Activated CD4-positive, alpha-beta T cell treated with anti-CD3 and anti-CD28 coated beads, Interleukin-2, amount 10 ng/mL, durations not matched to agents 7 days and 5 days (primary cell): ENCODE measurements at regions not wholly inside any gene's neighbourhood (a gene's known extent, or its start where the extent isn't known, plus 50 kb on each side); places are given as distances from the start of the nearest gene placed in this dataset.

Source experiments
- CTCF ChIA-PET: fragments of 350-600 bp; sonication (Branson Sonifier 250); formaldehyde crosslinking; loops from one replicate; lab custom pipeline; 2021; ENCODE audit warnings: antibody characterized with exemption; lab: Charles Lee
- POLR2A ChIA-PET: fragments of 350-600 bp; sonication (Branson Sonifier 250); formaldehyde crosslinking; loops from one replicate; lab custom pipeline; 2021; ENCODE audit warnings: antibody characterized with exemption; lab: Charles Lee
- DNase-seq: peaks from one replicate; pipeline ENCODE4 v3.0.0-alpha.2; 2020
- H3K27ac Mint-ChIP-seq: one replicate; pipeline ENCODE4 v1.8.0; 2021; ENCODE audit warnings: mild to moderate bottlenecking, moderate library complexity, mixed read lengths
- H3K27me3 Mint-ChIP-seq: one replicate; pipeline ENCODE4 v1.8.0; 2021; ENCODE audit warnings: mixed read lengths
- H3K36me3 Mint-ChIP-seq: one replicate; pipeline ENCODE4 v1.8.0; 2021; ENCODE audit warnings: low read depth, mixed read lengths
- H3K4me1 Mint-ChIP-seq: one replicate; pipeline ENCODE4 v1.8.0; 2021; ENCODE audit warnings: mixed read lengths
- H3K4me3 Mint-ChIP-seq: one replicate; pipeline ENCODE4 v1.8.0; 2021; ENCODE audit warnings: mild to moderate bottlenecking, moderate library complexity, mixed read lengths
- H3K9me3 Mint-ChIP-seq: one replicate; pipeline ENCODE4 v1.8.0; 2021; ENCODE audit warnings: mixed read lengths

DNA sequence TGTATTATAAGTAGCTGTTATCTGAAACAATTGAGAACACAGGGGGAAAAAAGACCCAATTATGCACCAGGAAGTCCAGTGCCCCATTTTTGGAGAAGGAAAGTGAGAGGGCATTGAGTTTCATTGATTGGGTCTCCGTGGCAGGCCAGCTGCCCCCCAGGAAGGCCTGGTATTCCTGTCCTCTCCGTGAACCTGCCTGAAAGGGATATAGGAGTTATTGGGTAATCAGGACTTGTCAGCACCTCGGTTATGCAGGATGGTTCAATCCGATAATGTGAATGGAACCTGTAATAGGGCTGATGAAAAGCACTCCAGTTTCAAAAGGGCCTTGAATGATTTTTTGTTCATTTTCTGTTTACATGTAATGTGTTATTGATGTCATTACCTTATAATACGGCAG, 122.0 kb upstream of the RARB start:
- peaks cover 2% of the 10 kb centered on the region for H3K9me3 Mint-ChIP-seq
- CTCF ChIA-PET, result interaction anchor here (1.3 kb wide), 1 partner anchor 13 kb away, joined by 3 read pairs; no protein-coding TSS in a partner anchor
- no peak for DNase-seq
- POLR2A ChIA-PET, result no interaction called here
- no peak overlapping the region for H3K4me3 Mint-ChIP-seq
- no peaks in the 10 kb centered on the region for H3K36me3 Mint-ChIP-seq
- no peaks in the 10 kb centered on the region for H3K27me3 Mint-ChIP-seq
- H3K4me1 Mint-ChIP-seq, result no peaks in the 10 kb centered on the region
- no peak overlapping the region for H3K27ac Mint-ChIP-seq

DNA sequence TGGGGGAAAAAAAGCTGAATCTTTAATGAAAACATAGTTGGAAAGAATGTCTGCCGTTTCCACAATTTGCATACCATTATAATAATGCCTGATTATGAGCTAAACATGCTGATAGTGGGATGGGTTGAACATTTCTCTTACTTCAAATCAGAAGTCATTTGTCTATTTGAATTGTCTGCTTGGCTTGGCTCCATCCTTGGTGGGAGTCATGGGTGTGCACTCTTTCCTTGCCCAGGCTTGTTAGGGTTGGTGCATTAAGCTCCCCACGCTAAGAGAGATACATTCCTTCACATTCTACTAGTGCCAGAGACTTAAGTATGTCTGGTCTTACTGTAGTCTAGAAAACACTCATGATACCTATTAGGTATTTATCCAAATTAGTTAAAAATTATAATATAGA, 121.4 kb upstream of the RARB start:
- Mint-ChIP-seq H3K9me3 (peaks cover 2% of the 10 kb centered on the region), H3K4me3 (no peak overlapping the region), H3K27ac (no peak overlapping the region), H3K36me3 (no peaks in the 10 kb centered on the region), H3K4me1 (no peaks in the 10 kb centered on the region), H3K27me3 (no peaks in the 10 kb centered on the region)
- no peak for DNase-seq
- POLR2A ChIA-PET, result no interaction called here
- CTCF ChIA-PET, result interaction anchor here (1.3 kb wide), 1 partner anchor 14 kb away, joined by 3 read pairs; no protein-coding TSS in a partner anchor

DNA sequence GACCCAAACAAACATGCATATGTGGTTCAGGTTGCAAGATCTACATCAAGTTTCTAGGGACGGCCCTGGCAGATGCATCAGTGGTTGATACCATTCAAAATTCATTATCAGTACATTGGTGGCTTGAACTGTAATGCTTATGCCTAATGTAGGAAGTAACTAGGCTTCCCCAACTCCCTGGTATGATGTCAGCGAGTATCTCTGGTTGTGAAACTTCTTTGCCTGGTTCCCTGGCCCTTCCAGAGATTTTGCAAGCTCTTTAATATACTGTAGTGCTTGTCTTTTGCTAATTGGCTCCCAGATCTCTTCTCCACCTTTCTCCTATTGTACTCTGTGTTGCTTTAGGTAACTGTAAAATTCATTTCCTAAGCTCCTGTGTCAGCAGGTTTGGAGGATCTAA, 114.8 kb upstream of the RARB start:
- H3K36me3 Mint-ChIP-seq, result no peaks in the 10 kb centered on the region

DNA sequence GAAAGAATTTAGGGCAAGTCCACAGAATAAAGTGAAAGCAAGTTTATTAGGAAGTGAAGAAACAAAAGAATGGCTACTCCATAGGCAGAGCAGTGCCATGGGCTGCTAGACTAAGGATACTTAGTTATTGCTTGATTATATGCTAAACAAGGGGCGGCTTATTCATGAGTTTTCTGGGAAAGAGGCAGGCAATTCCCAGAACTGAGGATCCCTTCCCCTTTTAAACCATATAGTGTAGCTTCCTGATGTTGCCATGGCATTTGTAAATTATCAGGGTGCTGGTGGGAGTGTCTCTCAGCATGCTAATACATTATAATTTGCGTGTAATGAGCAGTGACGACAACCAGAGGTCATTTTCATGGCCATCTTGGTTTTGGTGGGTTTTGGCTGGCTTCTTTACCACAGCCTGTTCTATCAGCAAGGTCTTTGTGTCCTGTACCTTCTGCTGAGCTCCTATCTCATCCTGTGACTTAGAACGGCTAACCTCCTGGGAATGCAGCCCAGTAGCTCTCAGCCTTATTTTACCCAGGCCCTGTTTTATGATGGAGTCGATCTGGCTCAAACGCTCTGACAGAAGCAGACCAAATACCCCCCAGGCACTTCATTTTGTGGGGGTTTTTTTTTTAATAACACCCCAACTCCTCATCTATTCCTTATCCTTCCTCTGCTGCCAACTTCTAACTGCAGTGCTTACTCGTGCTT, 103.0 kb upstream of the RARB start:
- DNase-seq, result no peak
- Mint-ChIP-seq H3K27me3 (no peaks in the 10 kb centered on the region), H3K27ac (no peak overlapping the region), H3K9me3 (no peaks in the 10 kb centered on the region), H3K36me3 (no peaks in the 10 kb centered on the region), H3K4me1 (no peaks in the 10 kb centered on the region), H3K4me3 (no peak overlapping the region)
- CTCF ChIA-PET, result no interaction called here
- POLR2A ChIA-PET, result no interaction called here

More for the DNA sequence above, 114.8 kb upstream of the RARB start:
- Mint-ChIP-seq H3K9me3 (peaks cover 2% of the 10 kb centered on the region), H3K4me3 (no peak overlapping the region), H3K27me3 (no peaks in the 10 kb centered on the region), H3K27ac (no peak overlapping the region), H3K4me1 (no peaks in the 10 kb centered on the region)
- ChIA-PET CTCF (no interaction called here), POLR2A (no interaction called here)
- no peak for DNase-seq

DNA sequence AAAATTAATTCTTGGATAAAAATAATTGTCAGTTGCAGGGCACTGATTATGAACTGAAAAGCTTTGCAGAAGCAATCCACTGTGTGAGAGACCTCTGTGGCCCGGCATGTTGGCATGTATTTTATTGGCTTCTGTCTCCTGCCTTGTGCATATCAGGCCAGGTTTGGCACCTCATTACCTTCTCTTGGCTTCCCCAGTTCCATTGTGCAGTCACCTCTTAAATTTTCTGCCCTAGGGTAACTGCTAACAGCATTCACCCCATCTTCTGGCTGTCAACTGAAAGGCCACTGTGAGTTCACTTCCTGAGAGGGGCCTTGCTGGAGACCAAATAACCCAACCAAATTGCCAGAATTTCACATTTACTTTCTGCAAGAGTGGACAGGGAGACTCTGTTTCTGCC, 92.7 kb upstream of the RARB start:
- DNase-seq, result no peak
- no peaks in the 10 kb centered on the region for H3K4me1 Mint-ChIP-seq
- H3K27ac Mint-ChIP-seq, result no peak overlapping the region
- H3K27me3 Mint-ChIP-seq, result no peaks in the 10 kb centered on the region
- POLR2A ChIA-PET, result no interaction called here
- CTCF ChIA-PET, result no interaction called here
- H3K9me3 Mint-ChIP-seq, result peaks cover 2% of the 10 kb centered on the region
- no peak overlapping the region for H3K4me3 Mint-ChIP-seq
- H3K36me3 Mint-ChIP-seq, result no peaks in the 10 kb centered on the region

DNA sequence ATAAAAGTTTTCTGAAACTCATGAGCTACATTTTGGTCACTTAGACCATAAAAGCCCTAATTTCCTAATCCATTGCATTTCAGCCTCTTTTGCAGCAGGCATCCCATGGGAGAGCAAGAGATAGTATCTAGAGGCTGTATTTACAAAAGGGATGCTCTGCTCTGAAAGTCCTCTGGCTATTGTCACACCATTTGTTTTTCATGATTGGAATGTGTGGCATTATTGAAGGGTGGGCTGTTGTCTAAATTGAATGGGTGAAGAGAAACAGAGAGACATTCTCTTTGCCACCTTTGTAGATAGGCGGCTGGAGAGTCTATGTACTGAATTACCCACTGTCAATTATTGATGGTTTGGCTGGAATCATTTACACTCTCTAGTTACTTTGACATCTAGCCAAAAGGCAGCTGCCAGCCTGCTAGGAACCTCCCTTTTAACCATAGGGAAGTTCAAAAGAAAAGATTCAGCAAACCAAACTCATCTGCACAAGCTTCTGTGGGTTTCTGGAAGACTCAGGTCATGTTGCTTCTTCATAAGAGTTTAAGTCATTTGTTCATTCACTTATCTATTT, 89.8 kb upstream of the RARB start:
- no peaks in the 10 kb centered on the region for H3K36me3 Mint-ChIP-seq
- no peaks in the 10 kb centered on the region for H3K4me1 Mint-ChIP-seq
- POLR2A ChIA-PET, result no interaction called here
- DNase-seq, result no peak
- no peaks in the 10 kb centered on the region for H3K27me3 Mint-ChIP-seq
- CTCF ChIA-PET, result interaction anchor here (1.3 kb wide), 1 partner anchor 9 kb away, joined by 4 read pairs; no protein-coding TSS in a partner anchor
- H3K9me3 Mint-ChIP-seq, result peaks cover 2% of the 10 kb centered on the region
- H3K4me3 Mint-ChIP-seq, result no peak overlapping the region
- H3K27ac Mint-ChIP-seq, result no peak overlapping the region

DNA sequence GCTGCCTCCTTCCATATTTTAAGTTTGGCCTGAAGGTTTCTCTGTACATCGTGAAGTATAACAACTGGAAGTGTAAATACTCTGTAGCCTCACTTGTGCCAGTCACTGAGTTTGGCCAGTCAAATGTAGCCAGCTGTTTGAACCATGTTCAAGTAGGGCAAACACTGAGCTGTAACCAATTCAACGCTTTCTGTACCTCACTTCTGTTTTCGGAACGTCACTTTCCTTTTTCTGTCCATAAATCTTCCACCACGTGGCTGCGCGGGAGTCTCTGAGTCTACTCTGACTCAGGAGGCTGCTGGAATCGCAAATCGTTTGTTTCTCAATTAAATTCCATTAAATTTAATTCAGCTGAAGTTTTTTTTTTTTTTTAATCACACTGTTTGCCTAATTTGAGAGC, 88.8 kb upstream of the RARB start:
- Mint-ChIP-seq H3K27ac (no peak overlapping the region), H3K9me3 (peaks cover under 1% of the 10 kb centered on the region), H3K27me3 (no peaks in the 10 kb centered on the region), H3K4me3 (no peak overlapping the region), H3K36me3 (no peaks in the 10 kb centered on the region), H3K4me1 (no peaks in the 10 kb centered on the region)
- ChIA-PET POLR2A (no interaction called here), CTCF (interaction anchor here (0.6 kb wide), 1 partner anchor 597 kb away, joined by 3 read pairs; no protein-coding TSS in a partner anchor)
- no peak for DNase-seq

DNA sequence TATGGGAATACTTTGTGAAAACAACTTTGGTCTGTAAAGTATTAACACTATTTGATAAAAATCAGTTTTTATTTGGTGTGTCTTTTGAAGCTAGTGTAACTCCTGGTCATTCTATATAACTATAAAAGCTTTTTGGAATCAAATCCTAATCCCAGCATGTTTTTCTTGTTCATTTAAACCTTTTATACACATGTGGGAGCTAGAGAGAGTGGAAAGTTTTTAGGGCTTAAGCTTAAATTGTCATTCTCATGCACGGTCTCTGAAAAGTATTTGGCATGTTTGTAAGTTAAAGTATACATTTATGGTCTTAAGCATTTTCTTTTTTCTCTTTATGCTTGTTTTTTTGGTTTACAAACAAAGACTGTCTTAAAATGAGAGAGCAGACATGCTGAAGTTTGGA, 83.4 kb upstream of the RARB start:
- Mint-ChIP-seq H3K4me3 (no peak overlapping the region), H3K36me3 (no peaks in the 10 kb centered on the region), H3K27me3 (no peaks in the 10 kb centered on the region), H3K9me3 (no peaks in the 10 kb centered on the region), H3K27ac (no peak overlapping the region), H3K4me1 (no peaks in the 10 kb centered on the region)
- ChIA-PET POLR2A (no interaction called here), CTCF (no interaction called here)
- no peak for DNase-seq

DNA sequence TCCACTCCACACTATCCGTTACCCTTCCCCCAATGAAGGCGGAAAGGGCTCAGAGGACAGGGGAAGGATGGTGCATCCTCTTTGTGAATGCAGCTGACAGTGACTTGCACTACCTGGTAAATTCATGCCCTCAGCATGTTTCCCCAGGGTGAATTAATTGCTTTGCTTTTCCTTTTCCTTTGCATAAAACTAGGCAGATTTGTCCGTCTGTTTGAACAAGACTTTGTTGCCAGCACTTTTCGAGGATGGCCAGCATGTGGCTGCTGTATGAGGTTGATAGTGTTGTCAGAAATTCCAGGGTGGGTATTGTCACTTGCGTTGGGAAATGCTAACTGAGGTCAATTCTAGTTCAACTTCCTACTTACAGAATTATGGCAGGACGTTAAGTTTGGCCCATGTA, 79.0 kb upstream of the RARB start:
- no peaks in the 10 kb centered on the region for H3K27me3 Mint-ChIP-seq
- no peaks in the 10 kb centered on the region for H3K36me3 Mint-ChIP-seq
- no peak for DNase-seq
- CTCF ChIA-PET, result no interaction called here
- peaks cover 2% of the 10 kb centered on the region for H3K9me3 Mint-ChIP-seq
- no peak overlapping the region for H3K27ac Mint-ChIP-seq
- POLR2A ChIA-PET, result no interaction called here
- no peaks in the 10 kb centered on the region for H3K4me1 Mint-ChIP-seq
- H3K4me3 Mint-ChIP-seq, result no peak overlapping the region

DNA sequence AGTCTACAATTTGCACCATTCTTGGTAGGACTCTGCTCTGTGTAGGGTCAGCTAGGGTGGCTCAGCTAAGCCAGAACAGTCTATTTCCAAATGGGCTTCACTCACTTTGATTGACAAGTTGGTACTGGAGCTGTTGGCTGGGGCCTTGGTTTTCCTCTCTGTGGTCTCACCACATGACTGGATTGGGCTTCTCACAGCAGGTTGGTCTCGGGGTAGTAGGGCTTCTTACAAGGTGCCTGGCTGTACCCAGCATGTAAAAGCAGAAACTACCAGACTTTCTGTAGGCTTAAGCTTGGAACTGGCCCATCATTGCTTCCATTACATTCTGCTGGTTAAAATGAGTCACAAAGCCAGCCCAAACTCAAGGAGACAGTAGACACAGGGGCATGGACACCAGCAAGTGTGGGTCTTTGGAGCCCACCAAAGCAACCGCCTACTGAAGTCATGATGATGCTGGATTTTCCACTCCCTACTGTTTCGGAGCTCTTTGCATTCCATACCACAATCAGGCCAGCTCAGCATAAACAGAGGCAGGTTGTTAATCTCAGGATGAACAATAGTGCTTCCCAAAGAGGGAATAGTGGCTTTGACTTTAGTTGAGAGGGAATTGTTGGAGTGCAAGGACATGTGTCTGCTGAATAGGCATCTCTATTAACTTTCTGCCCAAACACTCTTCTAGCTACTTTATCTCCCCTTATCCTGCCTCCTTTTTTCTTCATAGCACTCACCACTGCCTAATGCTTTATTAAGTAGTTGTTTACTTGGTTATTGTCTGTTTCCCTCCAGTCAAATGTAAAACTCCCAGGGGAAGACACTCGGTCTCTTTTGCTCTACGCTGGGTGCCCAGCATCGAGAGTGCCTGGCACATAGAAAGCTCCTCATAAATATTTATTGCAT, 78.0 kb upstream of the RARB start:
- no peaks in the 10 kb centered on the region for H3K4me1 Mint-ChIP-seq
- DNase-seq, result no peak
- ChIA-PET POLR2A (no interaction called here), CTCF (no interaction called here)
- H3K27me3 Mint-ChIP-seq, result no peaks in the 10 kb centered on the region
- H3K9me3 Mint-ChIP-seq, result peaks cover 2% of the 10 kb centered on the region
- H3K27ac Mint-ChIP-seq, result no peak overlapping the region
- no peak overlapping the region for H3K4me3 Mint-ChIP-seq
- H3K36me3 Mint-ChIP-seq, result no peaks in the 10 kb centered on the region

DNA sequence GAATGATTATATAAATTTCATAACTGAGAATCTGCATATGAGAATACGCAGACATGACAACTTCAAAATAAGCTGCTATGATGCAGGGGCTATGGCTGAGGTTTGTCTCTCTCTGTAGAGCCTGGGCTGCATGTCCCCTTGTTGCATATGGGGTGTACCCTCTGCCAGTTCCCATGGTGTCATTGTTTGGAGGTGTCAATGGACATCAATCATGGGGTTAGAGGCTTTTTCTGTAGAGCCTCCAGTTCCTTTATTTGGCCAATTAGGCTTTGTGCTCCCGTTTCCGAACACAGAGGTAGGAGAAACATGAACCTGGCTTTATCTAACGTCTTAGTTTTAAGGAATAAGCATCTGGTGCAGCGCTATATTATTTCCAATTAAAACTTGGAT, 77.3 kb upstream of the RARB start:
- CTCF ChIA-PET, result no interaction called here
- H3K4me3 Mint-ChIP-seq, result no peak overlapping the region
- no peak overlapping the region for H3K27ac Mint-ChIP-seq

DNA sequence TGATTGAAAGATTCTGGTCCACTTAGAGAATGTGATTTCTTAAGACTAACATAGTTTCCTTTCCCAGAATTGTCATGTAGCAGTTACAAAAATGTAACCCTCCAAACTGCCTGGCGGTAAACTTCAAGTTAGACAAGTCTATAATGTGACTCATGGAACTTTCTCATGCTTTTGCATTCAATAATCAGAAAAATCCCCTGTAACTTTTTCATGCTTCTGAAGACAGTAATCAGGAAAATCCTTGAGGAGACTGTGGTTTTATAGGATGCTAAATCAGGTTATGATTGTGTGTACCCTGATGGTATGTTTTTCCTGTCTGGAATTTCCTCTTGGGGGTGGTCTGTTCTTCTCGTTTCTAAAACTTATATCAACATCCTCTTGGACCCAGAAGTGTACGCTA, 74.0 kb upstream of the RARB start:
- POLR2A ChIA-PET, result no interaction called here
- H3K27ac Mint-ChIP-seq, result no peak overlapping the region

More for the DNA sequence above, 77.3 kb upstream of the RARB start:
- H3K9me3 Mint-ChIP-seq, result peaks cover 2% of the 10 kb centered on the region
- POLR2A ChIA-PET, result no interaction called here
- no peak for DNase-seq
- H3K4me1 Mint-ChIP-seq, result no peaks in the 10 kb centered on the region
- no peaks in the 10 kb centered on the region for H3K27me3 Mint-ChIP-seq
- H3K36me3 Mint-ChIP-seq, result no peaks in the 10 kb centered on the region

More for the DNA sequence above, 74.0 kb upstream of the RARB start:
- no peak for DNase-seq
- H3K4me1 Mint-ChIP-seq, result no peaks in the 10 kb centered on the region
- H3K9me3 Mint-ChIP-seq, result peaks cover 2% of the 10 kb centered on the region
- CTCF ChIA-PET, result no interaction called here
- no peak overlapping the region for H3K4me3 Mint-ChIP-seq
- H3K36me3 Mint-ChIP-seq, result no peaks in the 10 kb centered on the region
- no peaks in the 10 kb centered on the region for H3K27me3 Mint-ChIP-seq
